ENCODE measurements at regions not wholly inside any gene's neighbourhood (a gene's known extent, or its start where the extent isn't known, plus 50 kb on each side); places are given as distances from the start of the nearest gene placed in this dataset.

GRCh38 chr1:64363111-64363510 is 106.8 kb upstream of the CACHD1 start:
- TF ChIP-seq CREB1 (CRISPR knock-in tag; IDR thresholded peaks at IDR 0.05) (no peak), USF1 (CRISPR knock-in tag; IDR thresholded peaks at IDR 0.05) (no peak), ELF4 (CRISPR knock-in tag; IDR thresholded peaks at IDR 0.05; ENCODE audit: low read depth) (no peak), CTCF (IDR thresholded peaks at IDR 0.05) (no peak), MAX (CRISPR knock-in tag; IDR thresholded peaks at IDR 0.05) (no peak), JUN (CRISPR knock-in tag; IDR thresholded peaks at IDR 0.05) (no peak), ESRRA (CRISPR knock-in tag; IDR thresholded peaks at IDR 0.05; ENCODE audit: borderline replicate concordance) (no peak), ZNF671 (CRISPR knock-in tag; IDR thresholded peaks at IDR 0.05) (no peak), ZNF423 (CRISPR knock-in tag; IDR thresholded peaks at IDR 0.05) (no peak), TCF7 (CRISPR knock-in tag; IDR thresholded peaks at IDR 0.05; ENCODE audit: low read depth) (no peak), ZNF138 (CRISPR knock-in tag; conservative IDR thresholded peaks at IDR 0.05) (no peak), STAT6 (CRISPR knock-in tag; conservative IDR thresholded peaks at IDR 0.05; ENCODE audit: low read depth) (no peak), TP53 (CRISPR knock-in tag; IDR thresholded peaks at IDR 0.05) (no peak)

Measured in WTC11 (cell line).